Muscle of leg (tissue), 3 donors: ENCODE measurements at regions not wholly inside any gene's neighbourhood (a gene's known extent, or its start where the extent isn't known, plus 50 kb on each side); places are given as distances from the start of the nearest gene placed in this dataset.

Experiments
- DNase-seq: peaks from one replicate; pipeline ENCODE4 v3.0.0; 2013
- H3K27ac ChIP-seq: one replicate; pipeline ENCODE4 v1.5.1; 2013; ENCODE audit warnings: mild to moderate bottlenecking, low read length, control low read depth
- H3K27me3 ChIP-seq: one replicate; pipeline ENCODE4 v1.6.1; 2013; ENCODE audit warnings: low read length; ENCODE audit not compliant: control insufficient read depth, insufficient read depth
- H3K36me3 ChIP-seq: one replicate; pipeline ENCODE4 v1.6.1; 2013; ENCODE audit warnings: low read length; ENCODE audit not compliant: control insufficient read depth, insufficient read depth
- H3K4me1 ChIP-seq: one replicate; pipeline ENCODE4 v1.6.1; 2013; ENCODE audit warnings: low read length; ENCODE audit not compliant: control insufficient read depth, insufficient read depth
- H3K4me3 ChIP-seq: one replicate; pipeline ENCODE4 v1.5.1; 2013; ENCODE audit warnings: low read length, control low read depth
- H3K9me3 ChIP-seq: replicated peaks from 2 replicates; pipeline ENCODE4 v1.6.1; 2013; ENCODE audit warnings: low read depth, low read length; ENCODE audit not compliant: control insufficient read depth
- WGBS: methylation state at CpG from one replicate; pipeline ENCODE4 v1.1.5; 2013; ENCODE audit warnings: missing lambda C conversion rate; ENCODE audit not compliant: insufficient coverage; 5-methylcytosine and 5-hydroxymethylcytosine counted together

DNA sequence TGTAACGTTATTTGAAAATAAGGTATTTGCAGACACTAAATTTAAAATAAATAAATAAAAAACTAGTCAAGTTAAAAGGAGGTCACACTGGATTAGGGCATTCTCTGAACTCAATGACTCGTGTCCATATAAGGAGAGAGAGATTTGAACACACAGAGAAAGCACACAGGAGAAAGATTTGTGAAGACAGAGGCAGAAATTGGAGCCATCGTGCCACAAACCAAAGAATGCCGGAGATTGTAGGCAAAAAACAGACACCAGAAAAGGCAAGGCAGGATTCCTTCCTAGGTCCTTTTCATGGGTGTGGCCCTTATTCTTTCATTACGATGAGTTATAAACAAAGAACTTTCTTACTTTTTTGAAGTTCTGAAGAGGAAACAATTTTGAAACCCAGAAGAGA, 981.5 kb downstream of the DCDC2C start:
- Histone ChIP-seq H3K4me1 (no peaks in the 10 kb centered on the region), H3K27me3 (no peaks in the 10 kb centered on the region), H3K4me3 (no peak overlapping the region), H3K27ac (no peak overlapping the region), H3K9me3 (no peaks in the 10 kb centered on the region), H3K36me3 (no peaks in the 10 kb centered on the region)
- DNase-seq, result no peak
- WGBS, result 100% methylated on average over 2 of the region's 5 CpGs

DNA sequence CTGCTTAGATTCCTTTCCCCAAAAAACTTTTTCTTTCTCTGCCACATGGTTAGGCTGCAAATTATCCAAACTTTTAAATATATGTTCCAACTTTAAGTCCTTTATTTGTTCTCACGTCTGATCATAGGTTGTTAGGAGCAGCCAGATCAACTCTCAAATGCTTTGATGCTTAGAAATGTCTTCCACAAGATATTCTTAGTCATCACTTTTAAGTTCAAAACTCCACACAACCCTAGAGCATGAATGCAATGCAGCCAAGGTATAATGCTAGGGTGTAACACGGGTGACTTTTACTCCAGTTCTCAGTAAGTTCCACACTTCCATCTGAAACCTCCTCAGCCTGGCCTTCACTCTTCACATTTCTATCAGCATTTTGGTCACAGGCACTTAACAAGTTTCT, 987.5 kb downstream of the DCDC2C start:
- Histone ChIP-seq H3K4me1 (no peaks in the 10 kb centered on the region), H3K27me3 (no peaks in the 10 kb centered on the region), H3K4me3 (no peak overlapping the region), H3K9me3 (no peaks in the 10 kb centered on the region), H3K36me3 (no peaks in the 10 kb centered on the region), H3K27ac (no peak overlapping the region)
- WGBS, result 85% methylated on average over 1 of the region's 2 CpGs
- DNase-seq, result no peak

DNA sequence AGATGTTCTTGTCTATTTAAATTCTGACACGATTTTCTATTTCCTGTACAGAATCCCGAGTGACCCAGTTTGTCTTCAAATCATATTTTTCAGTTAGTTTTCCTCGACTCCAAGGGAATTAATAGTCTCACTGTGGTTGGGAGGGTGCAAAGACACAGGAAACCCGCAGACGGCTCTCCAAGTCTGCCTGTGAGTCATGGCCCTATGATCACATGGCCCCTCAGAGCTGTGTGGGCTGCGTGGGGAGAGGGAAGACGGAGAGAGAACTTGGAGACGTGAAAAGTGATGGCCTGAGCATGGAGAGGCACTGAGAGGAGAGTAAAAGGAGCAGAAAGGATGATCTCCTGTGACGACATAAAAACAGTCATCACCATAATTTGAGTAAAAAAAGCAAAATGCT, 989.9 kb downstream of the DCDC2C start:
- H3K27me3 ChIP-seq, result no peaks in the 10 kb centered on the region
- DNase-seq, result peak; percentile 40
- no peak overlapping the region for H3K27ac ChIP-seq
- no peaks in the 10 kb centered on the region for H3K4me1 ChIP-seq
- H3K4me3 ChIP-seq, result no peak overlapping the region
- H3K9me3 ChIP-seq, result no peaks in the 10 kb centered on the region
- H3K36me3 ChIP-seq, result no peaks in the 10 kb centered on the region
- WGBS, result 35% methylated on average over 5 of the region's 9 CpGs

DNA sequence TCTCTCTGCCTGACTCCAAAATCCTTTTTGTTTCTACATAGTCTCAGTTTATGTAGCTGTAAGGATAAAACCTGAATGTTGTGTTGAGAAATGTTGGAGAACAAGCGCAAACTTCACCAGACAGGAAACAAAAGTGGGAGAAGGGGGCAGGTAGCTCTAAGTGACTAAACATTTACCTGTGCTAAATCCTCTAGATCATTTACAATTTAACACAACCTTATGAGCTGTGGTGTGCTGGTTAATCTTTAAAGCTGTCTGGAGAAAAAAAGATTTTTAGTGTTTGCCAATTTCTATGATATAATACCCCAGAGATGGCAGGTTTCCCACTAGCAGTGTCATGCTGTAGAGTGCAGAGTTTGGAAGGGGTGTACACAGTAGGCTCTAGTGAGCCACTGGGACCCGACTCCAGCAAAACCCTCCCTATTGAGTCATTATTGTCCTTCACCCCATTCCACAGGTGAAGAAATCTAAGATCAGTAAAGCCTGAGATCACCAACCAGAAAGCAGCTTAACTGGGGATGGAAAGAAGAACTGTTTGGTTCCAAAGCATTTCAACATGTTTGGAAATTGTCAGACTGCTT, 992.0 kb downstream of the DCDC2C start:
- no peak for DNase-seq
- Histone ChIP-seq H3K4me1 (no peaks in the 10 kb centered on the region), H3K27ac (no peak overlapping the region), H3K9me3 (no peaks in the 10 kb centered on the region), H3K4me3 (no peak overlapping the region), H3K27me3 (no peaks in the 10 kb centered on the region), H3K36me3 (no peaks in the 10 kb centered on the region)
- WGBS, result no CpG with 5 or more reads among the region's 2 CpGs

DNA sequence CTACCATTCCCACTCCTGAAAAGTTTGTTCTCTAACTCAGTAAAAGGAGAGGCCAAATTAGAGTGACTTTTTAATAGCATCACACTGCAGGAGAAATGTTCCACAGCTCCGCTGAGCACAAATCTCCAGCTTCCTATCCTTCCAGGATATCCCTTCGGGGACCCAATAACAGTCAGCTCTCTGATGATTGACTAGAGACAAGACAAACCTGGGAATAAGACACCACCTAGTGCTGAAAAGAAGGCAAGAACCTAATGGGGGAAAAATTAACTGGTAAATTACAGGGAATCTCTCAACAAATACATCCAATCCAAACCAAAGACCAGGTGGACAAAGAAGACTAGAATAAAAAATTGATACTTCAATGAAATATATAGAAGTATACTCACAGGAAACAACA, 977.1 kb upstream of the SOX11 start:
- H3K9me3 ChIP-seq, result peaks cover 4% of the 10 kb centered on the region
- DNase-seq, result no peak
- no CpG with 5 or more reads among the region's 2 CpGs for WGBS

DNA sequence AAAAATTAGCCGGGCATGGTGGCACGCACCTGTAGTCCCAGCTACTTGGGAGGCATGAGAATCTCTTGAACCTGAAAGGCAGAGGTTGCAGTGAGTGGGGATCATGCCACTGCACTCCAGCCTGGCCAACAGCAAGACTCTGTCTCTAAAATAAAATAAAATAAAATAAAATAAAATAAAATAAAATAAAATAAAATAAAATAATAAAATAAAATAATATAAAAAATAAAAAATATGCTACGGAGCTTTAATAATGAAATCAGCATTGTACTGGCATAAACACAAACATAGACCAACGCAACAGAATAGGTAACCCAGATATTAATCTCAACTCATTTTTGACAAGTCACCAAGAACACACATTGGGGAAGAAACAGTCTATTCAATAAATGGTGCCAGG, 973.4 kb upstream of the SOX11 start:
- H3K27ac ChIP-seq, result no peak overlapping the region
- no peak overlapping the region for H3K4me3 ChIP-seq
- H3K36me3 ChIP-seq, result no peaks in the 10 kb centered on the region
- WGBS, result no CpG with 5 or more reads among the region's 4 CpGs
- H3K4me1 ChIP-seq, result no peaks in the 10 kb centered on the region
- peaks cover 4% of the 10 kb centered on the region for H3K9me3 ChIP-seq
- no peaks in the 10 kb centered on the region for H3K27me3 ChIP-seq
- no peak for DNase-seq

More for the DNA sequence above, 977.1 kb upstream of the SOX11 start:
- H3K36me3 ChIP-seq, result no peaks in the 10 kb centered on the region
- no peaks in the 10 kb centered on the region for H3K4me1 ChIP-seq
- H3K27me3 ChIP-seq, result no peaks in the 10 kb centered on the region
- H3K4me3 ChIP-seq, result no peak overlapping the region
- no peak overlapping the region for H3K27ac ChIP-seq

DNA sequence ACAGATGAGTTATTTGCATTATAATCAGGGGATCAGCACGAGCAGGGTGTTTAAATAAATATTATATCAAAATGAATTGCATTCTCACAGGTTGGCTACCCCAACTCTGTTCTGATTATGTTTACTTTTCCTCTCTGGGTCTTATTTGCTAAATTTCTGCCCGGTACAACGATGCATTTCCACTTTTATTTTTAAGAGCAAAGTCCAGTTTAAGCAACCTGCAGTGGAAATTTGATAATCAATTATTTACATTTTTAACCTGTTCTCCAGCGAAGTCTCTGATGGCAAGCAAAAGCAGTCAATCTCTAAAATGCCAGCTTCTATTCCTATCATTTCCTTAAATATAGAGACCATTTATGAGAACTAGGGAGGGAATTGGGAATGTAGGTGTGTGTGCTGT, 966.6 kb upstream of the SOX11 start:
- Histone ChIP-seq H3K4me1 (no peaks in the 10 kb centered on the region), H3K9me3 (no peaks in the 10 kb centered on the region), H3K4me3 (no peak overlapping the region), H3K36me3 (no peaks in the 10 kb centered on the region), H3K27me3 (no peaks in the 10 kb centered on the region), H3K27ac (no peak overlapping the region)
- no peak for DNase-seq
- WGBS, result no CpG with 5 or more reads among the region's 4 CpGs

DNA sequence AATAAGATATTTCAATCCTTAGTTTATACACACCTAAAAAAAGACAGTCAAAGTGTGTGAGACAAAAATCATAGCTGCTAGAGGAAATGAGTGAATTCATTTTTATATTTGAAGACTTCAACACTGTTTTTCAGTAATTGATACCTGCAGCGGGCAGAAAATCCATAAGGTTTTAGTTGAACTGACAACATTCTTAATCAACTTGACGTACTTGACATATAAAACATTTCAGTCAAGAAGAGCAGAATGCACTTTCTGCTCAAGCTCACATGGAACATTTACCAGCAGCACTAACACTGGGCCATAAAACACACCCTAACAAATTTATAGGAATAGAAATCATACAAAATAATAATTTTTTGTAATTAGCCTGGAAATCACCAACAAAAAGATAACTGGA, 959.6 kb upstream of the SOX11 start:
- no CpG with 5 or more reads among the region's 2 CpGs for WGBS
- no peaks in the 10 kb centered on the region for H3K36me3 ChIP-seq

DNA sequence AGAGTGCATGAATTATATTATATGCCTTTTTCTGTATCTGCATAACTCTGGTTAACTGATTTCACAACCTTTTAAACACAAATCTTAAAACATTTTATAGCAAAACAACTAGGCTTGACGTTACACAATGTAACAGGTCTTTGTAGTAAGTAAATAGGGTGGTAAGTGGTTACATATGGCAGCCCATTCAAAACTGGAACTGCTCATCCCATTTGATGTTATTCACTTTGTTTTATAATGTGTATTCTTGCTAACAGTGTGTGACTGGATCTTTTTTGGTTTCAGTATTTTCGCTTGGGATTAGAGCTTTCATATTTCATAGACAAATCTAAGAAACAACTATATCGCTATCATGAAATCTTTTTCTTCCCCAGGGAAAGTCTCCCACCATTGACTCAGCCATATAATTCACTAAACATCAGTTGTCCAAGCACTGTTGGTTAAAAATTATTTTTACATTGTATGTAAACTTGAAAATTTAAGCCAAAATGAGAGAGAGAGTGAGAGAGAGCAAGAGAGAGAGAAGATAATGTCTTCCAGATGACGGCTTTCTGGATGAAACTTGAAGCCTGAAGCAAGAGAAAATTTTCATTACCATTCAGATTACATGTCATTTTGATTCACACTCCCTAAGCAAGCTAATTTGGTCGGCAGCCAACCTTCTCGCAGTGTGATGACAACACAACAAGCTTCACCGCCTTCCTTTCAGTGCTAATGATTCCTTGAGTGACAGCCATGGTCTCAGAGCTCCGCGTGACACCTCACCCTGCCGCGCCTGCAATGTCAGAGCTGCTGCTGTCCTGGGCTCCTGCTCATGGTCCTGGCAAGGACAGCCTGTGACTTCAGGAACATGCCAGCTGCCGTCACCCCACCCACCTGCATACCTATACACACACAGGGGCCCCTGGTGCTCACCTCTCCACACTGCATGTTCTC, 946.9 kb upstream of the SOX11 start:
- H3K27ac ChIP-seq, result no peak overlapping the region
- WGBS, result 12% methylated on average over 7 of the region's 12 CpGs
- DNase-seq, result peak; percentile 87
- no peak overlapping the region for H3K4me3 ChIP-seq
- H3K27me3 ChIP-seq, result no peaks in the 10 kb centered on the region
- H3K36me3 ChIP-seq, result no peaks in the 10 kb centered on the region
- peaks cover 3% of the 10 kb centered on the region for H3K9me3 ChIP-seq
- H3K4me1 ChIP-seq, result peaks cover 4% of the 10 kb centered on the region

More for the DNA sequence above, 959.6 kb upstream of the SOX11 start:
- DNase-seq, result no peak
- no peaks in the 10 kb centered on the region for H3K9me3 ChIP-seq
- H3K4me3 ChIP-seq, result no peak overlapping the region
- H3K4me1 ChIP-seq, result no peaks in the 10 kb centered on the region
- H3K27ac ChIP-seq, result no peak overlapping the region
- no peaks in the 10 kb centered on the region for H3K27me3 ChIP-seq

DNA sequence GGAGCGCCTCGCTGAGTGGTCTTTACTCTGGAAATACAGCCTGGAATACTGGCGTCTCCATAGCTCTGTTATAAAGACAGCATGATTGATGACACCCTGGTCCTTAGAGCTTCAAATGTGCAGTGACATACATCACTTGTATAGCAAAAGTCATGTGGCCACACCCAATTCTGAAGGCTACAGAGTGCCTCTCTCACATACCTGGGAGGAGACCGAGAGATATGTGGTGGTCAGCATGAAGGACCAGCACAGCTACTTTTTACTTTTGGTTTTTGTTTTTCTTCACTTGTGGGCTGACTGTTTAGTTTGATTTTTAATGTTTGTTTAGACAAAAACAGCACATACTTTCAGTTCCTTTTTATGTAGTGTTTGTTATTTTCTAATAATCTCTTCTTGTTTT, 938.5 kb upstream of the SOX11 start:
- Histone ChIP-seq H3K4me1 (no peaks in the 10 kb centered on the region), H3K9me3 (no peaks in the 10 kb centered on the region), H3K4me3 (no peak overlapping the region), H3K27me3 (no peaks in the 10 kb centered on the region), H3K36me3 (no peaks in the 10 kb centered on the region), H3K27ac (no peak overlapping the region)
- 94% methylated on average over 2 of the region's 4 CpGs for WGBS
- no peak for DNase-seq
